ENCODE measurements at regions not wholly inside any gene's neighbourhood (a gene's known extent, or its start where the extent isn't known, plus 50 kb on each side); places are given as distances from the start of the nearest gene placed in this dataset.

- Histone ChIP-seq H3K27me3 (no peaks in the 10 kb centered on the region), H3K9me3 (no peaks in the 10 kb centered on the region), H3K27ac (no peak overlapping the region), H3K36me3 (no peaks in the 10 kb centered on the region), H3K4me3 (no peak overlapping the region), H3K4me1 (no peaks in the 10 kb centered on the region)
- no peak for DNase-seq
- TF ChIP-seq CTCF (IDR thresholded peaks at IDR 0.05) (no peak), POLR2A (IDR thresholded peaks at IDR 0.05) (no peak)
- intact Hi-C loops (cut with DNase I; ENCODE audit: low total_unique reads), result no loop called here
These were observed 98.6 kb downstream of the FHDC1 start for GRCh38 chr4:153034681-153035080.

GRCh38 chr4:153036931-153037482 lies 100.9 kb downstream of the FHDC1 start:
- Histone ChIP-seq H3K4me1 (no peaks in the 10 kb centered on the region), H3K36me3 (no peaks in the 10 kb centered on the region), H3K4me3 (no peak overlapping the region), H3K27ac (no peak overlapping the region), H3K9me3 (no peaks in the 10 kb centered on the region), H3K27me3 (no peaks in the 10 kb centered on the region)
- intact Hi-C loops (cut with DNase I; ENCODE audit: low total_unique reads), result no loop called here
- DNase-seq, result no peak
- TF ChIP-seq CTCF (IDR thresholded peaks at IDR 0.05) (no peak), POLR2A (IDR thresholded peaks at IDR 0.05) (no peak)

GRCh38 chr4:153038623-153039311 lies 102.6 kb downstream of the FHDC1 start:
- H3K27me3 ChIP-seq, result no peaks in the 10 kb centered on the region
- H3K9me3 ChIP-seq, result no peaks in the 10 kb centered on the region
- no peak for DNase-seq
- H3K27ac ChIP-seq, result no peak overlapping the region
- no peak overlapping the region for H3K4me3 ChIP-seq
- H3K36me3 ChIP-seq, result no peaks in the 10 kb centered on the region
- TF ChIP-seq POLR2A (IDR thresholded peaks at IDR 0.05) (no peak), CTCF (IDR thresholded peaks at IDR 0.05) (no peak)
- H3K4me1 ChIP-seq, result no peaks in the 10 kb centered on the region
- intact Hi-C loops (cut with DNase I; ENCODE audit: low total_unique reads), result no loop called here

GRCh38 chr4:153039542-153040185 lies 103.5 kb downstream of the FHDC1 start:
- H3K4me1 ChIP-seq, result no peaks in the 10 kb centered on the region
- H3K4me3 ChIP-seq, result no peak overlapping the region
- intact Hi-C loops (cut with DNase I; ENCODE audit: low total_unique reads), result no loop called here
- H3K9me3 ChIP-seq, result no peaks in the 10 kb centered on the region
- DNase-seq, result no peak
- no peak overlapping the region for H3K27ac ChIP-seq
- no peaks in the 10 kb centered on the region for H3K36me3 ChIP-seq
- no peaks in the 10 kb centered on the region for H3K27me3 ChIP-seq
- TF ChIP-seq CTCF (IDR thresholded peaks at IDR 0.05), result no peak
- no peak for TF ChIP-seq POLR2A (IDR thresholded peaks at IDR 0.05)

GRCh38 chr4:153040677-153041076 lies 104.6 kb downstream of the FHDC1 start:
- Histone ChIP-seq H3K9me3 (no peaks in the 10 kb centered on the region), H3K27me3 (no peaks in the 10 kb centered on the region), H3K36me3 (no peaks in the 10 kb centered on the region), H3K4me1 (no peaks in the 10 kb centered on the region), H3K27ac (no peak overlapping the region), H3K4me3 (no peak overlapping the region)
- intact Hi-C loops (cut with DNase I; ENCODE audit: low total_unique reads), result no loop called here
- no peak for DNase-seq
- TF ChIP-seq POLR2A (IDR thresholded peaks at IDR 0.05) (no peak), CTCF (IDR thresholded peaks at IDR 0.05) (no peak)
